Ovary (tissue), 7 donors: ENCODE measurements at regions not wholly inside any gene's neighbourhood (a gene's known extent, or its start where the extent isn't known, plus 50 kb on each side); places are given as distances from the start of the nearest gene placed in this dataset.

Experiments used
- DNase-seq, 5 donors: peaks; one replicate each; pipeline ENCODE4 v3.0.0-alpha.2; 2019 to 2020
- H3K27ac ChIP-seq, 2 donors: fragments of 200-600 bp; one replicate each; pipeline versions ENCODE4 v1.5.1 to v1.8.0; 2019 to 2022
- H3K27me3 ChIP-seq: fragments of 200-600 bp; one replicate; pipeline ENCODE4 v1.8.0; 2022
- H3K36me3 ChIP-seq: fragments of 200-600 bp; sonication (generic); one replicate; pipeline ENCODE4 v1.5.1; 2019
- H3K4me1 ChIP-seq: one replicate; pipeline ENCODE4 v1.8.1; 2013; ENCODE audit warnings: mild to moderate bottlenecking, moderate library complexity; ENCODE audit not compliant: insufficient read depth
- H3K4me3 ChIP-seq: fragments of 200-600 bp; sonication (generic); one replicate; pipeline ENCODE4 v1.5.1; 2017
- H3K9me3 ChIP-seq, 2 donors: fragments of 200-600 bp in 1 of 2; sonication (generic) in 1 of 2; one replicate each; pipeline versions ENCODE4 v1.5.1 to v1.8.1; 2013 to 2019; ENCODE audit warnings: mild to moderate bottlenecking in 1 of 2, moderate library complexity in 1 of 2
- CTCF ChIP-seq, 3 donors: fragments of 450-650 bp in 2 of 3; fragments of 200-600 bp in 1 of 3; IDR thresholded peaks; one replicate each; pipeline versions ENCODE4 v1.5.1 to v1.8.0; 2016 to 2022; ENCODE audit warnings: antibody characterized with exemption in 3 of 3, mild to moderate bottlenecking in 1 of 3
- EP300 ChIP-seq: sonication (generic); formaldehyde crosslinking; IDR thresholded peaks from one replicate; pipeline ENCODE4 v1.6.1; 2017; ENCODE audit warnings: antibody characterized with exemption
- POLR2A ChIP-seq: fragments of 450-650 bp; IDR thresholded peaks from one replicate; pipeline ENCODE4 v1.6.1; 2017; ENCODE audit warnings: antibody characterized with exemption, mild to moderate bottlenecking, moderate library complexity
- WGBS, 3 donors: extraction: QIAGEN DNeasy Blood & Tissue Kit in 1 of 3; methylation state at CpG; one replicate each; pipeline versions ENCODE4 v1.1.5 to v1.1.7; 2013 to 2017; 5-methylcytosine and 5-hydroxymethylcytosine counted together
- intact Hi-C, 4 donors: fragments of 100-400 bp; cut with DNase I; formaldehyde crosslinking; loops; one replicate each; pipeline versions ENCODE4 v1.11.0 to v1.15.1; 2022 to 2023
- donor health status: DM: no; HTN: no; CAD: no; lungs with moderate emphysema.
- donor health status: DM: no; HTN: no; CAD: no.
- donor health status: Bipolar disorder and iron deficiency.
- donor health status: DM: no; HTN: no; CAD: no.
- donor health status: DM: yes; HTN: yes; CAD: no.

- Histone ChIP-seq H3K27ac (no peak overlapping the region), H3K4me1 (no peaks in the 10 kb centered on the region), H3K36me3 (no peaks in the 10 kb centered on the region), H3K9me3 (no peaks in the 10 kb centered on the region), H3K4me3 (no peak overlapping the region), H3K27me3 (no peaks in the 10 kb centered on the region)
- intact Hi-C loops: no loop called here
- DNase-seq: no peak
- 91 to 94% (median 92%) methylated on average over 5 of the region's 5 CpGs for WGBS, 3 donors
- TF ChIP-seq CTCF (IDR thresholded peaks at IDR 0.05): no peak
- TF ChIP-seq EP300: no peak
- TF ChIP-seq POLR2A: no peak
These were observed 50.6 kb upstream of the IGFBP3 start for GRCh38 chr7:45971661-45972175.

DNA sequence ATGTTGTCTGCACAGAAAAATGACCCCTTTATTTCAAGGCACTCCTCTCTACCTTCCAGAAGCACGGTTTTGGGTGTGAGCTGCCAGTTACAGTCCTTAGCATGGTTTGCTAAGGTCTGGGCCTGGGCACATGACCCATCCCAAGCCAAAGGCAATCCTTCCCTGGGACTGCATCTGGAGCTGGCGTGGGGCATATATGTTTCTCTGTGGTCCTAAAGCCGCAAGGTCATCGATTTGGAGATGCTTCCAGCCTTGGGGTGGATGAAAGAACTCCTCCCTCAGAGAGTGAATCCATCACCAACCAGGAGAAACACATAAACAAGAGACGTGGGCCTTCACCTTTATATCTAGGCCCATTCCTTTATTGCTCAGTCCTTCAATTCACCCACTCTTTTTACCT lies 50.1 kb upstream of the IGFBP3 start:
- WGBS, 3 donors: 93 to 94% (median 94%) methylated on average over 5 of the region's 5 CpGs
- no peak overlapping the region for H3K27ac ChIP-seq

More for the DNA sequence above, 50.1 kb upstream of the IGFBP3 start:
- no peaks in the 10 kb centered on the region for H3K4me1 ChIP-seq
- H3K4me3 ChIP-seq: no peak overlapping the region
- DNase-seq: no peak
- H3K27me3 ChIP-seq: no peaks in the 10 kb centered on the region
- no peak for TF ChIP-seq CTCF (IDR thresholded peaks at IDR 0.05)
- no peak for TF ChIP-seq POLR2A
- no peak for TF ChIP-seq EP300
- no peaks in the 10 kb centered on the region for H3K36me3 ChIP-seq
- intact Hi-C loops: no loop called here
- no peaks in the 10 kb centered on the region for H3K9me3 ChIP-seq
